ENCODE measurements at regions not wholly inside any gene's neighbourhood (a gene's known extent, or its start where the extent isn't known, plus 50 kb on each side); places are given as distances from the start of the nearest gene placed in this dataset.

GRCh38 chr5:6849316-6850105 is 136.3 kb downstream of the TENT4A start:
- H3K56ac ChIP-seq (ENCODE audit: insufficient read length, low read depth, low read length): no peak overlapping the region
- H3K79me1 ChIP-seq (ENCODE audit: insufficient read depth, low read depth, low read length, poor library complexity, severe bottlenecking): no peaks in the 10 kb centered on the region
- no peaks in the 10 kb centered on the region for H3K79me2 ChIP-seq (ENCODE audit: insufficient read depth, low read length)
- H2BK12ac ChIP-seq (ENCODE audit: insufficient read length, low read depth, low read length): no peak overlapping the region
- H4K20me1 ChIP-seq (ENCODE audit: control insufficient read depth, insufficient read depth, insufficient read length): no peaks in the 10 kb centered on the region
- no peak overlapping the region for H2BK120ac ChIP-seq (ENCODE audit: low read depth, low read length, poor library complexity, severe bottlenecking)
- no peak overlapping the region for H3K27ac Mint-ChIP-seq
- peak; percentile 1 for DNase-seq
- H3K14ac ChIP-seq (ENCODE audit: insufficient read depth, low read length): no peak overlapping the region
- H3K4ac ChIP-seq (ENCODE audit: low read depth, low read length): no peak overlapping the region
- peaks cover 12 to 17% of the 10 kb centered on the region in 2 experiments for H3K4me1 Mint-ChIP-seq
- H4K91ac ChIP-seq (ENCODE audit: insufficient read length, low read depth, low read length): no peak overlapping the region
- no peak overlapping the region for H3K9ac ChIP-seq (ENCODE audit: extremely low read depth, insufficient read length, low read length)
- no peak overlapping the region for H2AFZ ChIP-seq (ENCODE audit: low read length)
- H4K5ac ChIP-seq (ENCODE audit: insufficient read length, low read depth, low read length): no peak overlapping the region
- H2BK15ac ChIP-seq (ENCODE audit: low read depth, low read length): no peak overlapping the region
- H3K9me3 Mint-ChIP-seq: peaks cover 25 to 35% of the 10 kb centered on the region in 2 experiments
- peaks cover 29% of the 10 kb centered on the region for H3K9me3 ChIP-seq (ENCODE audit: control insufficient read depth, low read depth, low read length)
- H3K4me1 ChIP-seq (ENCODE audit: insufficient read depth, low read length): no peaks in the 10 kb centered on the region
- H4K8ac ChIP-seq (replicated peaks; ENCODE audit: insufficient read length, low read depth, low read length): no peak overlapping the region
- H2AK5ac ChIP-seq (ENCODE audit: insufficient read length, low read length): no peak overlapping the region
- H3K4me3 Mint-ChIP-seq: no peak overlapping the region
- H3K36me3 Mint-ChIP-seq (ENCODE audit: insufficient read depth in 1 of 3, low read depth in 3 of 3): peaks cover 9 to 33% (median 18%) of the 10 kb centered on the region in 3 experiments
- H2BK20ac ChIP-seq (ENCODE audit: low read depth, low read length, poor library complexity, severe bottlenecking): no peak overlapping the region
- no peak overlapping the region for H3T11ph ChIP-seq (ENCODE audit: low read length)
- no peaks in the 10 kb centered on the region for H3K27me3 ChIP-seq (ENCODE audit: insufficient read depth, low read length)
- no peaks in the 10 kb centered on the region for H3K23me2 ChIP-seq (ENCODE audit: insufficient read length, low read depth, low read length, poor library complexity, severe bottlenecking)
- no peak overlapping the region for H3K23ac ChIP-seq (ENCODE audit: insufficient read length, low read depth, low read length)
- whole genome bisulfite sequencing (ENCODE audit: extremely low coverage, insufficient read length, low lambda C conversion rate): no CpG with 5 or more reads among the region's 8 CpGs
- H3K27me3 Mint-ChIP-seq (ENCODE audit: low read depth): peaks cover 8% of the 10 kb centered on the region
- H2BK5ac ChIP-seq (ENCODE audit: insufficient read length, low read length): no peak overlapping the region
- no peak overlapping the region for H3K18ac ChIP-seq (ENCODE audit: insufficient read length, low read depth, low read length)
- no peak overlapping the region for H3K27ac ChIP-seq (ENCODE audit: insufficient read length, low read depth, low read length)
- H3K4me2 ChIP-seq (ENCODE audit: insufficient read depth, insufficient read length, low read length): no peak overlapping the region
- no peak for TF ChIP-seq CTCF (conservative IDR thresholded peaks at IDR 0.05)

Measured in H9 (cell line).